ENCODE measurements at regions not wholly inside any gene's neighbourhood (a gene's known extent, or its start where the extent isn't known, plus 50 kb on each side); places are given as distances from the start of the nearest gene placed in this dataset.

DNA sequence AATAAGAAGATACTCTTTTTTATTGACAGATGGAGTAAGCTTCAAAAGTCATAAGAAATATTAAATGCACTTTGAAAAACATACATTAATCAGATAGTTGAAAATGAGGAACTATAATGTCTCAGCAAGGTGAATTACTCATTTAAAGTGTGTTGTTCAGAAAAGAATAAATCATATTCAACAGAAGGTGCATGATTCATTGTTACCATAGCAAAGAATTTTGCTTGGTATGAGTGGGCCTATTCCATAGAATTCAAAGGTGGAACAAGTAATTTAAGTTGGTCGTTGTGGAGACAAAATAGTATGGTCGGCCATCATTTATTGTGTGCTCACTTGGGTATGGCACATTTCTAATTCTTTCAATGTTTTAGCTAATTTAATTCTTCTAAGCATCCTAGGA, 1920.2 kb upstream of the CDH9 start (continued):
- TF ChIP-seq, protein P1, sequence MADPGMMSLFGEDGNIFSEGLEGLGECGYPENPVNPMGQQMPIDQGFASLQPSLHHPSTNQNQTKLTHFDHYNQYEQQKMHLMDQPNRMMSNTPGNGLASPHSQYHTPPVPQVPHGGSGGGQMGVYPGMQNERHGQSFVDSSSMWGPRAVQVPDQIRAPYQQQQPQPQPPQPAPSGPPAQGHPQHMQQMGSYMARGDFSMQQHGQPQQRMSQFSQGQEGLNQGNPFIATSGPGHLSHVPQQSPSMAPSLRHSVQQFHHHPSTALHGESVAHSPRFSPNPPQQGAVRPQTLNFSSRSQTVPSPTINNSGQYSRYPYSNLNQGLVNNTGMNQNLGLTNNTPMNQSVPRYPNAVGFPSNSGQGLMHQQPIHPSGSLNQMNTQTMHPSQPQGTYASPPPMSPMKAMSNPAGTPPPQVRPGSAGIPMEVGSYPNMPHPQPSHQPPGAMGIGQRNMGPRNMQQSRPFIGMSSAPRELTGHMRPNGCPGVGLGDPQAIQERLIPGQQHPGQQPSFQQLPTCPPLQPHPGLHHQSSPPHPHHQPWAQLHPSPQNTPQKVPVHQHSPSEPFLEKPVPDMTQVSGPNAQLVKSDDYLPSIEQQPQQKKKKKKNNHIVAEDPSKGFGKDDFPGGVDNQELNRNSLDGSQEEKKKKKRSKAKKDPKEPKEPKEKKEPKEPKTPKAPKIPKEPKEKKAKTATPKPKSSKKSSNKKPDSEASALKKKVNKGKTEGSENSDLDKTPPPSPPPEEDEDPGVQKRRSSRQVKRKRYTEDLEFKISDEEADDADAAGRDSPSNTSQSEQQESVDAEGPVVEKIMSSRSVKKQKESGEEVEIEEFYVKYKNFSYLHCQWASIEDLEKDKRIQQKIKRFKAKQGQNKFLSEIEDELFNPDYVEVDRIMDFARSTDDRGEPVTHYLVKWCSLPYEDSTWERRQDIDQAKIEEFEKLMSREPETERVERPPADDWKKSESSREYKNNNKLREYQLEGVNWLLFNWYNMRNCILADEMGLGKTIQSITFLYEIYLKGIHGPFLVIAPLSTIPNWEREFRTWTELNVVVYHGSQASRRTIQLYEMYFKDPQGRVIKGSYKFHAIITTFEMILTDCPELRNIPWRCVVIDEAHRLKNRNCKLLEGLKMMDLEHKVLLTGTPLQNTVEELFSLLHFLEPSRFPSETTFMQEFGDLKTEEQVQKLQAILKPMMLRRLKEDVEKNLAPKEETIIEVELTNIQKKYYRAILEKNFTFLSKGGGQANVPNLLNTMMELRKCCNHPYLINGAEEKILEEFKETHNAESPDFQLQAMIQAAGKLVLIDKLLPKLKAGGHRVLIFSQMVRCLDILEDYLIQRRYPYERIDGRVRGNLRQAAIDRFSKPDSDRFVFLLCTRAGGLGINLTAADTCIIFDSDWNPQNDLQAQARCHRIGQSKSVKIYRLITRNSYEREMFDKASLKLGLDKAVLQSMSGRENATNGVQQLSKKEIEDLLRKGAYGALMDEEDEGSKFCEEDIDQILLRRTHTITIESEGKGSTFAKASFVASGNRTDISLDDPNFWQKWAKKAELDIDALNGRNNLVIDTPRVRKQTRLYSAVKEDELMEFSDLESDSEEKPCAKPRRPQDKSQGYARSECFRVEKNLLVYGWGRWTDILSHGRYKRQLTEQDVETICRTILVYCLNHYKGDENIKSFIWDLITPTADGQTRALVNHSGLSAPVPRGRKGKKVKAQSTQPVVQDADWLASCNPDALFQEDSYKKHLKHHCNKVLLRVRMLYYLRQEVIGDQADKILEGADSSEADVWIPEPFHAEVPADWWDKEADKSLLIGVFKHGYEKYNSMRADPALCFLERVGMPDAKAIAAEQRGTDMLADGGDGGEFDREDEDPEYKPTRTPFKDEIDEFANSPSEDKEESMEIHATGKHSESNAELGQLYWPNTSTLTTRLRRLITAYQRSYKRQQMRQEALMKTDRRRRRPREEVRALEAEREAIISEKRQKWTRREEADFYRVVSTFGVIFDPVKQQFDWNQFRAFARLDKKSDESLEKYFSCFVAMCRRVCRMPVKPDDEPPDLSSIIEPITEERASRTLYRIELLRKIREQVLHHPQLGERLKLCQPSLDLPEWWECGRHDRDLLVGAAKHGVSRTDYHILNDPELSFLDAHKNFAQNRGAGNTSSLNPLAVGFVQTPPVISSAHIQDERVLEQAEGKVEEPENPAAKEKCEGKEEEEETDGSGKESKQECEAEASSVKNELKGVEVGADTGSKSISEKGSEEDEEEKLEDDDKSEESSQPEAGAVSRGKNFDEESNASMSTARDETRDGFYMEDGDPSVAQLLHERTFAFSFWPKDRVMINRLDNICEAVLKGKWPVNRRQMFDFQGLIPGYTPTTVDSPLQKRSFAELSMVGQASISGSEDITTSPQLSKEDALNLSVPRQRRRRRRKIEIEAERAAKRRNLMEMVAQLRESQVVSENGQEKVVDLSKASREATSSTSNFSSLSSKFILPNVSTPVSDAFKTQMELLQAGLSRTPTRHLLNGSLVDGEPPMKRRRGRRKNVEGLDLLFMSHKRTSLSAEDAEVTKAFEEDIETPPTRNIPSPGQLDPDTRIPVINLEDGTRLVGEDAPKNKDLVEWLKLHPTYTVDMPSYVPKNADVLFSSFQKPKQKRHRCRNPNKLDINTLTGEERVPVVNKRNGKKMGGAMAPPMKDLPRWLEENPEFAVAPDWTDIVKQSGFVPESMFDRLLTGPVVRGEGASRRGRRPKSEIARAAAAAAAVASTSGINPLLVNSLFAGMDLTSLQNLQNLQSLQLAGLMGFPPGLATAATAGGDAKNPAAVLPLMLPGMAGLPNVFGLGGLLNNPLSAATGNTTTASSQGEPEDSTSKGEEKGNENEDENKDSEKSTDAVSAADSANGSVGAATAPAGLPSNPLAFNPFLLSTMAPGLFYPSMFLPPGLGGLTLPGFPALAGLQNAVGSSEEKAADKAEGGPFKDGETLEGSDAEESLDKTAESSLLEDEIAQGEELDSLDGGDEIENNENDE (IDR thresholded peaks at IDR 0.05; ENCODE audit: insufficient replicate concordance, low read length) = no peak
- no peak for TF ChIP-seq BRCA1 (IDR thresholded peaks at IDR 0.05; ENCODE audit: low read depth, low read length)
- TF ChIP-seq RNF2 (IDR thresholded peaks at IDR 0.05; ENCODE audit: borderline replicate concordance, low read depth, low read length, missing control alignments, poor library complexity, severe bottlenecking) = no peak
- no peak for TF ChIP-seq EZH2 (IDR thresholded peaks at IDR 0.05; ENCODE audit: low read depth, low read length, severe bottlenecking)
- TF ChIP-seq RBBP5 (IDR thresholded peaks at IDR 0.05; ENCODE audit: borderline replicate concordance, low read depth, low read length) = no peak
- TF ChIP-seq SRF (IDR thresholded peaks at IDR 0.05; ENCODE audit: low read depth, low read length) = no peak

All from H1 (cell line).